ENCODE measurements at regions not wholly inside any gene's neighbourhood (a gene's known extent, or its start where the extent isn't known, plus 50 kb on each side); places are given as distances from the start of the nearest gene placed in this dataset.

DNA sequence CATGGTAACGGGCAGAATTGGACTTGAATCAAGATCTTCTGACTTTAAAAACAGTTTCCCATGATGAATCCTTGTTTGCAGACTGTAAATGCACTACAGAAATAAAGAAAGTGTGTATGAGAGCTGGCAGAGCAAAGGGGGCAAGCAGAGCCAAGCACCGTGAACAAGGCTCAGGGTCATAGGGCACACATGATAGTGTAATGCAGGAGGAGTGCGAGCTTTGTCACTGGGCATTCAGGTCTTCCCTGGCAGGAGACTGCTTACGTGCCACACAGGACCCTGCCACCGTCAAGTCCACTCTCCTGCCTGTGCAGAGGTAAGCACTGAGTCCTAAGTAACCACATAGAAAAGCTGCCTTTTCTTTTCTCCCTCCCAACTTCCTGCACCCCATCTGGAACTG is 93.1 kb upstream of the NPVF start:
- H3K4me3 ChIP-seq (replicated peaks; ENCODE audit: low read depth, low read length), result no peak overlapping the region
- no peak for TF ChIP-seq CTCF (IDR thresholded peaks at IDR 0.05; ENCODE audit: low read depth, low read length, missing control alignments)
- DNase-seq (ENCODE audit: extremely low read depth, low read depth), result no peak

DNA sequence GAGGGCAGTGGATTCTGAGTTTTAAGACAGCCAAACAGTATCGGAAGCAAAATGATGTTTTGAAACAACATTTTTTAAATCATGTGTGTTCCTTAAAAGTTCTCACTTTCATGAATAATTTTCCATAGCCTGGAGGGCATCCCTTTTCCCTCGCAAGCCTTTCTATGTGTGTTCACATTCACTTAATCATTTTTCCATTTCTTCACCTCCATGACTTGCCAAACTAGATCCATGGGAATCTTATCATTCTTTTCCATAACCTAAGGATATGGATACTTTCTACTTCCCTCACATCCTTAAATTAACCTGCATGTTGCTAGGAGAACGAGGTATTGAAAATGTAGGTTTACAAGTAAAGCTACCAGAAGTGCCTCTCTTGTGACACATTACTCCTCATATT is 94.2 kb upstream of the NPVF start:
- no peak for TF ChIP-seq CTCF (IDR thresholded peaks at IDR 0.05; ENCODE audit: low read depth, low read length, missing control alignments)
- DNase-seq (ENCODE audit: extremely low read depth, low read depth), result no peak
- H3K4me3 ChIP-seq (replicated peaks; ENCODE audit: low read depth, low read length), result no peak overlapping the region

DNA sequence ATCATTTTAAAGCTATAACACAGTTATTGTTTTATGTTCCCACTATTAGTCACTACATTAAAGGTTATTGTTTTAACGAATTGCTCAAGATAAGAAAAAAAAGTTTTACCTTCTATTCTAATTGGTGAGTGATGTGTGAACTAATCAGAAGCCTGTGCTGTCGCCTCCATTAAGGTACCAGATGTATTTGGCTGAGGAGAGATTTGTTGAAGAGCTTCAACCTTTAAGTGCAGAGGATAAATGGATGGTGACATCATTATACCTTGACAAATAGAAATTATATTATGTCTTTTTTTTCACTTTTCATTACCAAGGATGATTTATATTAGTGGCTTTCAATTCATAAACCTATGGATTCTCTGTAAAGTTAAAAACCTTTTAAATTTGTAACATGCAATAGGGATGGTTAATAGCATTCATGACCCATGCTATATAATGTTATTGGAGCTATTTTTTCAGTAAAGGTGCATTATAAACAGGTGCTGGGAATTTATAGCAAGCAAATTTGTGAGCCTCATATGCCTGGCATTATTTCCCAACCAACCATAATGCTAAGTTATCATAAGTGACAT is 97.0 kb upstream of the NPVF start:
- DNase-seq (ENCODE audit: extremely low read depth, low read depth), result no peak
- no peak for TF ChIP-seq CTCF (IDR thresholded peaks at IDR 0.05; ENCODE audit: low read depth, low read length, missing control alignments)

DNA sequence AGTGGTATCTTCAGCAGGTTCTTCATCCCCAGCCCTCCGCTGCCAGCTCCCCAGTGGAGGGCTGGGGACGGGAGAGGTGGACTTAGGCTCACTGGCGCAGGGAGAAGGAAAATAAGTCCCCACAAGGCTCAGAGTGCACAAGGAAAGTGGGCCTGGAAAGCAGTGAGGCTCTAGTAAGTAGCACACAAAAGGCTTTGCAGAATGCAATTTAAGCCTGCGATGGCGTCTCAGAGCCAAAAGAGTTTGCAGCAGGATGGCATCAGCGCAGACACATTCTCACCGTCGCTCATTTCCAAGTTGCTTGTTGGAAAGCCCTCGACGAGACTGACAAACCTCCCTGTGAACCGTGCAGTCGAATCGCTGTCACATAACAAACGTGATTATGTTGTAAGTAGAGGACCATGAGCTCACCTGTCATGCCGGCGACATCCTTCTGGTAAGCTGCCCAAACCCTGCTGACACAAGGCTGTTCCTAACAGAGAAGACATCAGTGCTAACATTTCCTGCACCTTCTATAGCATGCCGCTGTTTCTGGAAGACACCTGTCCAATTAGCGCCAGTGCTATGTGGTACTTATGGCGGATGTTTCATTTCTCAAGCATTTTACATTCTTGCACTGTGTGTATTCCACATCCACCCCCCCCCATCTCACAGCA is 98.3 kb upstream of the NPVF start:
- no peak overlapping the region for H3K4me3 ChIP-seq (replicated peaks; ENCODE audit: low read depth, low read length)
- no peak for DNase-seq (ENCODE audit: extremely low read depth, low read depth)
- no peak for TF ChIP-seq CTCF (IDR thresholded peaks at IDR 0.05; ENCODE audit: low read depth, low read length, missing control alignments)

More for the DNA sequence above, 97.0 kb upstream of the NPVF start:
- no peak overlapping the region for H3K4me3 ChIP-seq (replicated peaks; ENCODE audit: low read depth, low read length)

- no peak overlapping the region for H3K4me3 ChIP-seq (replicated peaks; ENCODE audit: low read depth, low read length)
- no peak for TF ChIP-seq CTCF (IDR thresholded peaks at IDR 0.05; ENCODE audit: low read depth, low read length, missing control alignments)
- DNase-seq (ENCODE audit: extremely low read depth, low read depth), result no peak
Measured at GRCh38 chr7:25329815-25330214, 101.5 kb upstream of the NPVF start.

DNA sequence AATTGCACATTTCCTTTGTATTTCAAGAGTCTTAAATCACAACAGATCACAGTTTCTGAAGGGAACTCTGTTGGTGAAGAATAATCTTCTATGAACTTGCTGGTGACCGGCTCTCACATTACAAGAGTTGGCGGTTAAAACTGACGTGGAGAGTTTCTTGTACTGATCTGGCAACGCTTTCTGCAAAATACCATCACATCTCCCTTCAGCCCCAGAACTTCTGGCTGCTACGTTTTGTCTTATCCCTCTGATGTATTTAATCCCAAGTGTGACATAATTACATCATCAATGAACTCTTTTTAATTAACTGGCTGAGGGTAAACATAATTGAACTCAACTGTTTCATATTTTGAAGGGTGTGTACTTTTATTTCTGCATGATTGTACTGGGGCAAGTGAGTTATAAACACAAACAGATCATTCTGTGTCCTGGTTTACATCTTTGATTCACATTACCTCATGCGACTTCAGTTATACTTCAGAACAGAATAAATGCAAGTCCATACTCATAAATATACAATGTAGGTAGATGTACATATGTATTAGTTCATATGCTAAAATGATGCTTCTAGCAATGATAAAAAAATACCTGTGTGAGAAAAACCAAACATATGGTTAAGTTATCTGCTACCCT is 105.1 kb upstream of the NPVF start:
- no peak for DNase-seq (ENCODE audit: extremely low read depth, low read depth)
- TF ChIP-seq CTCF (IDR thresholded peaks at IDR 0.05; ENCODE audit: low read depth, low read length, missing control alignments), result no peak
- no peak overlapping the region for H3K4me3 ChIP-seq (replicated peaks; ENCODE audit: low read depth, low read length)
